Esophagus muscularis mucosa (tissue), 4 donors: ENCODE measurements at regions not wholly inside any gene's neighbourhood (a gene's known extent, or its start where the extent isn't known, plus 50 kb on each side); places are given as distances from the start of the nearest gene placed in this dataset.

ENCODE experiments used
- DNase-seq: peaks from one replicate; pipeline ENCODE4 v3.0.0-alpha.2; 2017; ENCODE audit errors: extremely low spot score
- H3K27ac ChIP-seq, 4 donors: fragments of 200-600 bp; sonication (generic); replicated peaks in 1 of 4; 1 replicate in 3 of 4; 2 replicates in 1 of 4; pipeline ENCODE4 v1.5.1; 2016 to 2019; ENCODE audit warnings: mild to moderate bottlenecking in 1 of 4
- H3K27me3 ChIP-seq, 4 donors: fragments of 200-600 bp; sonication (generic); one replicate each; pipeline versions ENCODE4 v1.5.1 to v1.6.0; 2016 to 2019
- H3K36me3 ChIP-seq, 4 donors: fragments of 200-600 bp; sonication (generic); one replicate each; pipeline ENCODE4 v1.5.1; 2016 to 2019
- H3K4me1 ChIP-seq, 4 donors: fragments of 200-600 bp; sonication (generic); one replicate each; pipeline ENCODE4 v1.5.1; 2016 to 2019
- H3K4me3 ChIP-seq, 4 donors: fragments of 200-600 bp; sonication (generic); 1 replicate in 2 of 4; 2 replicates in 2 of 4; pipeline ENCODE4 v1.5.1; 2016 to 2019; ENCODE audit warnings: mild to moderate bottlenecking in 4 of 4, moderate library complexity in 1 of 4
- H3K9me3 ChIP-seq, 4 donors: fragments of 200-600 bp; sonication (generic); 1 replicate in 3 of 4; 2 replicates in 1 of 4; pipeline ENCODE4 v1.5.1; 2016 to 2019
- CTCF ChIP-seq, 3 experiments: fragments of 200-600 bp in 2 of 3; fragments of 450-650 bp in 1 of 3; sonication (generic) in 2 of 3; IDR thresholded peaks; one replicate each; pipeline ENCODE4 v1.5.1; 2017 to 2019; ENCODE audit warnings: antibody characterized with exemption in 3 of 3, mild to moderate bottlenecking in 2 of 3, moderate library complexity in 1 of 3
- EP300 ChIP-seq: sonication (generic); formaldehyde crosslinking; IDR thresholded peaks from one replicate; pipeline ENCODE4 v1.6.1; 2017; ENCODE audit warnings: antibody characterized with exemption
- POLR2A ChIP-seq: fragments of 450-650 bp; IDR thresholded peaks from one replicate; pipeline ENCODE4 v1.6.1; 2017; ENCODE audit warnings: antibody characterized with exemption, moderate library complexity, mild to moderate bottlenecking, low read depth
- POLR2AphosphoS5 ChIP-seq, 2 donors: sonication (generic); formaldehyde crosslinking; IDR thresholded peaks; one replicate each; pipeline ENCODE4 v1.6.1; 2017; ENCODE audit warnings: antibody characterized with exemption in 2 of 2
- WGBS: methylation state at CpG from one replicate; pipeline ENCODE4 v1.1.5; 2018; 5-methylcytosine and 5-hydroxymethylcytosine counted together
- intact Hi-C: fragments of 100-400 bp; cut with DNase I; formaldehyde crosslinking; loops from one replicate; pipeline ENCODE4 v1.15.1; 2023

GRCh38 chr18:68270017-68270416 is 444.9 kb downstream of the TMX3 start:
- WGBS, result 85% methylated on average over 3 of the region's 3 CpGs
- Histone ChIP-seq H3K36me3 (no peaks in the 10 kb centered on the region), H3K4me3 (no peak overlapping the region), H3K4me1 (no peaks in the 10 kb centered on the region), H3K27ac (no peak overlapping the region), H3K27me3 (no peaks in the 10 kb centered on the region), H3K9me3 (no peaks in the 10 kb centered on the region)
- intact Hi-C loops, result no loop called here
- TF ChIP-seq POLR2AphosphoS5 (IDR thresholded peaks at IDR 0.05), result no peak
- no peak for TF ChIP-seq POLR2A
- TF ChIP-seq EP300, result no peak
- TF ChIP-seq CTCF (IDR thresholded peaks at IDR 0.05), result no peak
- no peak for DNase-seq

GRCh38 chr18:68267583-68267982 is 447.3 kb downstream of the TMX3 start:
- no peak for DNase-seq
- Histone ChIP-seq H3K4me1 (no peaks in the 10 kb centered on the region), H3K4me3 (no peak overlapping the region), H3K9me3 (no peaks in the 10 kb centered on the region), H3K27ac (no peak overlapping the region), H3K27me3 (no peaks in the 10 kb centered on the region), H3K36me3 (no peaks in the 10 kb centered on the region)
- no peak for TF ChIP-seq POLR2A
- TF ChIP-seq EP300, result no peak
- no peak for TF ChIP-seq CTCF (IDR thresholded peaks at IDR 0.05)
- no peak for TF ChIP-seq POLR2AphosphoS5 (IDR thresholded peaks at IDR 0.05)
- intact Hi-C loops, result no loop called here

- DNase-seq, result no peak
- TF ChIP-seq CTCF (IDR thresholded peaks at IDR 0.05) (no peak), POLR2A (no peak), POLR2AphosphoS5 (IDR thresholded peaks at IDR 0.05) (no peak), EP300 (no peak)
- 86% methylated on average over 5 of the region's 5 CpGs for WGBS
- H3K27ac ChIP-seq, result no peak overlapping the region
- no peak overlapping the region for H3K4me3 ChIP-seq
- H3K27me3 ChIP-seq, result no peaks in the 10 kb centered on the region
- H3K36me3 ChIP-seq, result no peaks in the 10 kb centered on the region
- H3K9me3 ChIP-seq, result no peaks in the 10 kb centered on the region
- H3K4me1 ChIP-seq, result no peaks in the 10 kb centered on the region
- intact Hi-C loops, result no loop called here
Measured at GRCh38 chr18:68263481-68263880, 451.4 kb downstream of the TMX3 start.

- Histone ChIP-seq H3K4me1 (no peaks in the 10 kb centered on the region), H3K4me3 (no peak overlapping the region), H3K36me3 (no peaks in the 10 kb centered on the region), H3K27me3 (no peaks in the 10 kb centered on the region), H3K27ac (no peak overlapping the region), H3K9me3 (no peaks in the 10 kb centered on the region)
- WGBS, result 68% methylated on average over 2 of the region's 2 CpGs
- TF ChIP-seq POLR2A, result no peak
- TF ChIP-seq CTCF (IDR thresholded peaks at IDR 0.05), result no peak
- TF ChIP-seq EP300, result no peak
- no peak for TF ChIP-seq POLR2AphosphoS5 (IDR thresholded peaks at IDR 0.05)
- intact Hi-C loops, result no loop called here
- DNase-seq, result no peak
Measured at GRCh38 chr18:68262690-68263294, 452.1 kb downstream of the TMX3 start.

GRCh38 chr18:68256418-68257067 is 458.4 kb downstream of the TMX3 start:
- intact Hi-C loops, result no loop called here
- WGBS, result 71% methylated on average over 3 of the region's 3 CpGs
- Histone ChIP-seq H3K4me3 (no peak overlapping the region), H3K9me3 (no peaks in the 10 kb centered on the region), H3K4me1 (no peaks in the 10 kb centered on the region), H3K36me3 (no peaks in the 10 kb centered on the region), H3K27me3 (no peaks in the 10 kb centered on the region), H3K27ac (no peak overlapping the region)
- DNase-seq, result no peak
- TF ChIP-seq EP300 (no peak), POLR2A (no peak)
